GM12878 (cell line): ENCODE measurements at regions not wholly inside any gene's neighbourhood (a gene's known extent, or its start where the extent isn't known, plus 50 kb on each side); places are given as distances from the start of the nearest gene placed in this dataset.

Source experiments
- ATAC-seq: fragments of 200-7000 bp; cut with Tn5 transposase; 3 replicates; pipeline ENCODE4 v1.9.1; 2020; ENCODE audit warnings: mild to moderate bottlenecking, moderate library complexity
- BruUV-seq: library from RNA; stranded (reverse); fragments of 400-500 nt; replicated peaks from 2 replicates; lab custom pipeline; 2021; lab: Mats Ljungman, UMichigan
- CTCF ChIA-PET: fragments of 300-600 bp; sonication (Branson Sonifier 250); formaldehyde crosslinking; extraction: SDS; loops from one replicate; lab custom pipeline; 2021; ENCODE audit warnings: inconsistent platforms; lab: Yijun Ruan, JAX
- POLR2A ChIA-PET: fragments of 350-600 bp; formaldehyde crosslinking; extraction: SDS; loops from one replicate; lab custom pipeline; 2021; ENCODE audit warnings: inconsistent platforms; lab: Charles Lee
- RAD21 ChIA-PET: fragments of 300-600 bp; sonication (Branson Sonifier 250); formaldehyde crosslinking; loops from one replicate; lab custom pipeline; 2023; ENCODE audit warnings: antibody characterized with exemption; ENCODE audit not compliant: unreplicated experiment; lab: Charles Lee
- SMC1A ChIA-PET: fragments of 300-600 bp; sonication (Branson Sonifier 250); formaldehyde crosslinking; loops from one replicate; lab custom pipeline; 2023; ENCODE audit not compliant: unreplicated experiment, uncharacterized antibody; lab: Charles Lee
- DNase-seq: peaks from one replicate; pipeline ENCODE4 v3.0.0-alpha.2; 2011; ENCODE audit warnings: low read depth, low spot score
- FAIRE-seq: peaks from 3 replicates; lab custom pipeline; 2011; peaks lifted over from hg19 to GRCh38; lab: Jason Lieb, UNC
- H2AFZ ChIP-seq: 2 replicates; pipeline ENCODE4 v1.6.0; 2011; ENCODE audit warnings: low read depth, low read length, control low read depth; ENCODE audit not compliant: control insufficient read depth
- H3K27ac ChIP-seq: 2 replicates; pipeline ENCODE4 v1.5.1; 2011; ENCODE audit warnings: control low read depth; ENCODE audit not compliant: control insufficient read depth, insufficient read depth
- H3K27me3 ChIP-seq, 2 experiments: replicated peaks in 1 of 2; 2 replicates each; pipeline versions ENCODE4 v1.6.0 to v1.6.1; 2011; ENCODE audit warnings: low read length in 1 of 2; ENCODE audit not compliant: control insufficient read depth in 2 of 2, insufficient read depth in 2 of 2
- H3K36me3 ChIP-seq, 2 experiments: 2 replicates each; pipeline ENCODE4 v1.5.1; 2011; ENCODE audit warnings: low read length in 1 of 2; ENCODE audit not compliant: control insufficient read depth in 2 of 2, insufficient read depth in 2 of 2
- H3K4me1 ChIP-seq: 2 replicates; pipeline ENCODE4 v1.6.1; 2011; ENCODE audit warnings: mild to moderate bottlenecking, low read length, moderate library complexity, mixed read lengths; ENCODE audit not compliant: control insufficient read depth, insufficient read depth
- H3K4me2 ChIP-seq: 2 replicates; pipeline ENCODE4 v1.6.0; 2011; ENCODE audit warnings: control low read depth; ENCODE audit not compliant: control insufficient read depth, insufficient read depth
- H3K4me3 ChIP-seq: fragments of 200-600 bp; sonication (generic); 2 replicates; pipeline ENCODE4 v1.5.1; 2016
- H3K79me2 ChIP-seq: 2 replicates; pipeline ENCODE4 v1.6.0; 2011; ENCODE audit warnings: low read length; ENCODE audit not compliant: control insufficient read depth, insufficient read depth
- H3K9ac ChIP-seq: 2 replicates; pipeline ENCODE4 v1.8.0; 2011; ENCODE audit warnings: low read length, control low read depth, mixed read lengths; ENCODE audit not compliant: control insufficient read depth, insufficient read depth
- H3K9me3 ChIP-seq: replicated peaks from 3 replicates; pipeline ENCODE4 v1.5.1; 2011; ENCODE audit warnings: mild to moderate bottlenecking, low read length; ENCODE audit not compliant: control insufficient read depth, insufficient read depth
- H4K20me1 ChIP-seq: 2 replicates; pipeline ENCODE4 v1.6.0; 2011; ENCODE audit not compliant: control insufficient read depth, insufficient read depth
- ATF7 ChIP-seq: fragments of 450-650 bp; IDR thresholded peaks from 2 replicates; pipeline ENCODE4 v1.6.1; 2016; ENCODE audit warnings: low read depth, mild to moderate bottlenecking
- CBFB ChIP-seq: IDR thresholded peaks from 2 replicates; pipeline ENCODE4 v1.6.1; 2016; ENCODE audit warnings: antibody characterized with exemption, low read depth
- CEBPB ChIP-seq, 2 experiments: fragments of 150-350 bp in 1 of 2; IDR thresholded peaks; 2 replicates each; pipeline ENCODE4 v1.6.1; 2012 to 2014; ENCODE audit warnings: low read depth in 2 of 2, low read length in 2 of 2, borderline replicate concordance in 1 of 2, inconsistent platforms in 1 of 2
- CUX1 ChIP-seq: IDR thresholded peaks from 2 replicates; pipeline ENCODE4 v1.6.1; 2012; ENCODE audit warnings: improper control_type of control experiment, low read depth, low read length; ENCODE audit not compliant: insufficient replicate concordance
- E4F1 ChIP-seq: fragments of 450-650 bp; IDR thresholded peaks from 2 replicates; pipeline ENCODE4 v1.6.1; 2018; ENCODE audit warnings: borderline replicate concordance, mild to moderate bottlenecking; ENCODE audit not compliant: partially characterized antibody
- EED ChIP-seq: sonication (generic); IDR thresholded peaks from 2 replicates; pipeline ENCODE4 v1.6.1; 2016; ENCODE audit warnings: antibody characterized with exemption, low read depth
- MEF2B ChIP-seq: fragments of 450-650 bp; IDR thresholded peaks from 2 replicates; pipeline ENCODE4 v1.6.1; 2018; ENCODE audit warnings: mild to moderate bottlenecking, moderate library complexity; ENCODE audit not compliant: partially characterized antibody, poor library complexity, severe bottlenecking
- NFXL1 ChIP-seq: fragments of 450-650 bp; IDR thresholded peaks from 2 replicates; pipeline ENCODE4 v1.6.1; 2017; ENCODE audit warnings: antibody characterized with exemption, mild to moderate bottlenecking, borderline replicate concordance
- NFYA ChIP-seq: IDR thresholded peaks from 2 replicates; pipeline ENCODE4 v1.6.1; 2011; ENCODE audit warnings: low read depth, mild to moderate bottlenecking, low read length, improper control_type of control experiment, borderline replicate concordance
- PAX8 ChIP-seq: fragments of 450-650 bp; IDR thresholded peaks from 2 replicates; pipeline ENCODE4 v1.6.1; 2017; ENCODE audit warnings: mild to moderate bottlenecking, moderate library complexity
- RB1 ChIP-seq: fragments of 450-650 bp; formaldehyde crosslinking; IDR thresholded peaks from 2 replicates; pipeline ENCODE4 v1.6.1; 2017; ENCODE audit warnings: mild to moderate bottlenecking, borderline replicate concordance
- RBBP5 ChIP-seq: fragments of 200-600 bp; sonication (generic); conservative IDR thresholded peaks from 2 replicates; pipeline ENCODE4 v1.6.1; 2016
- SMAD5 ChIP-seq: IDR thresholded peaks from 2 replicates; pipeline ENCODE4 v1.6.1; 2016; ENCODE audit warnings: antibody characterized with exemption, low read depth
- ZNF207 ChIP-seq: fragments of 450-650 bp; IDR thresholded peaks from 2 replicates; pipeline ENCODE4 v1.6.1; 2014; ENCODE audit warnings: antibody characterized with exemption, mild to moderate bottlenecking, borderline replicate concordance
- WGBS: methylation state at CpG from one replicate; pipeline ENCODE4 v1.1.6; 2016; ENCODE audit warnings: low lambda C conversion rate; ENCODE audit not compliant: insufficient replicate concordance, insufficient coverage; ENCODE audit errors: missing lambda C conversion rate; 5-methylcytosine and 5-hydroxymethylcytosine counted together
- in situ Hi-C: fragments of 300-500 bp; cut with MboI; formaldehyde crosslinking; loops from 9 replicates; pipeline ENCODE4 v1.14.3; 2018; ENCODE audit warnings: mixed read lengths
- intact Hi-C: fragments of 100-400 bp; cut with micrococcal nuclease; formaldehyde crosslinking; loops from one replicate; pipeline ENCODE4 v1.14.2; 2022; ENCODE audit not compliant: unreplicated experiment
- TF ChIP-seq, protein P1 (sequence below): fragments of 450-650 bp; IDR thresholded peaks from 2 replicates; pipeline ENCODE4 v1.6.1; 2018; ENCODE audit warnings: mild to moderate bottlenecking, low read depth, moderate library complexity; ENCODE audit not compliant: partially characterized antibody

- SMC1A ChIA-PET = interaction anchor here (0.6 kb wide), 1 partner anchor 71 kb away, joined by 3 read pairs; no protein-coding TSS in a partner anchor
- ATAC-seq = no peak
- CTCF ChIA-PET = interaction anchor here (0.8 to 0.9 kb wide), 2 partner anchors 228 to 612 kb away, joined by 3 to 4 read pairs; no protein-coding TSS in a partner anchor
- Histone ChIP-seq H3K27me3 (0 out of 4 replicates have a peak, but pooled peaks cover 0 to 2% of the 10 kb centered on the region in 2 experiments), H3K36me3 (no peaks in the 10 kb centered on the region), H3K4me1 (no peaks in the 10 kb centered on the region), H3K9me3 (no peaks in the 10 kb centered on the region), H3K4me3 (no peak overlapping the region), H3K79me2 (no peaks in the 10 kb centered on the region), H3K4me2 (no peak overlapping the region), H2AFZ (no peak overlapping the region), H4K20me1 (no peaks in the 10 kb centered on the region; the same call in 1 of the 2 replicates), H3K27ac (no peak overlapping the region), H3K9ac (no peak overlapping the region)
- BruUV-seq = no TSS peak
- no peak for FAIRE-seq
- in situ Hi-C loops = no loop called here
- RAD21 ChIA-PET = no interaction called here
- POLR2A ChIA-PET = no interaction called here
- 47% methylated on average over 2 of the region's 2 CpGs for WGBS
- no peak for DNase-seq
- intact Hi-C loops = no loop called here
- no peak for TF ChIP-seq SMAD5
- no peak for TF ChIP-seq ATF7
- TF ChIP-seq PAX8 = no peak
- TF ChIP-seq, protein P1, sequence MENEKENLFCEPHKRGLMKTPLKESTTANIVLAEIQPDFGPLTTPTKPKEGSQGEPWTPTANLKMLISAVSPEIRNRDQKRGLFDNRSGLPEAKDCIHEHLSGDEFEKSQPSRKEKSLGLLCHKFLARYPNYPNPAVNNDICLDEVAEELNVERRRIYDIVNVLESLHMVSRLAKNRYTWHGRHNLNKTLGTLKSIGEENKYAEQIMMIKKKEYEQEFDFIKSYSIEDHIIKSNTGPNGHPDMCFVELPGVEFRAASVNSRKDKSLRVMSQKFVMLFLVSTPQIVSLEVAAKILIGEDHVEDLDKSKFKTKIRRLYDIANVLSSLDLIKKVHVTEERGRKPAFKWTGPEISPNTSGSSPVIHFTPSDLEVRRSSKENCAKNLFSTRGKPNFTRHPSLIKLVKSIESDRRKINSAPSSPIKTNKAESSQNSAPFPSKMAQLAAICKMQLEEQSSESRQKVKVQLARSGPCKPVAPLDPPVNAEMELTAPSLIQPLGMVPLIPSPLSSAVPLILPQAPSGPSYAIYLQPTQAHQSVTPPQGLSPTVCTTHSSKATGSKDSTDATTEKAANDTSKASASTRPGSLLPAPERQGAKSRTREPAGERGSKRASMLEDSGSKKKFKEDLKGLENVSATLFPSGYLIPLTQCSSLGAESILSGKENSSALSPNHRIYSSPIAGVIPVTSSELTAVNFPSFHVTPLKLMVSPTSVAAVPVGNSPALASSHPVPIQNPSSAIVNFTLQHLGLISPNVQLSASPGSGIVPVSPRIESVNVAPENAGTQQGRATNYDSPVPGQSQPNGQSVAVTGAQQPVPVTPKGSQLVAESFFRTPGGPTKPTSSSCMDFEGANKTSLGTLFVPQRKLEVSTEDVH = no peak
- TF ChIP-seq RBBP5 = no peak
- no peak for TF ChIP-seq CUX1
- no peak for TF ChIP-seq CEBPB (IDR thresholded peaks at IDR 0.05; ENCODE audit: borderline replicate concordance in 1 of 2, low read depth in 2 of 2, low read length in 2 of 2)
- no peak for TF ChIP-seq E4F1
- TF ChIP-seq NFYA = no peak
- TF ChIP-seq MEF2B = no peak
- no peak for TF ChIP-seq NFXL1
- TF ChIP-seq ZNF207 = no peak
- TF ChIP-seq CBFB = no peak
- TF ChIP-seq EED = no peak
- TF ChIP-seq RB1 = no peak
These were observed 113.6 kb upstream of the LIFR start for GRCh38 chr5:38670066-38670465.
